HL-60 (cell line): ENCODE measurements at regions not wholly inside any gene's neighbourhood (a gene's known extent, or its start where the extent isn't known, plus 50 kb on each side); places are given as distances from the start of the nearest gene placed in this dataset.
A peak's percentile ranks its signal among the peaks of the same experiment; 100 is the strongest.

ENCODE experiments used
- DNase-seq, 2 experiments: peaks; one replicate each; pipeline ENCODE4 v3.0.0-alpha.2; 2010 to 2020; ENCODE audit warnings: low read depth in 1 of 2, low spot score in 1 of 2
- H3K27ac ChIP-seq: fragments of 250-450 bp; sonication (Bioruptor Pico); replicated peaks from 2 replicates; pipeline ENCODE4 v1.5.1; 2020; ENCODE audit warnings: mild to moderate bottlenecking, moderate library complexity
- H3K27me3 ChIP-seq: fragments of 250-450 bp; sonication (Bioruptor Pico); 2 replicates; pipeline ENCODE4 v1.5.1; 2021; ENCODE audit warnings: mild to moderate bottlenecking, moderate library complexity; ENCODE audit not compliant: insufficient read depth, poor library complexity, severe bottlenecking
- H3K4me3 ChIP-seq: replicated peaks from 2 replicates; pipeline ENCODE4 v1.5.1; 2011; ENCODE audit warnings: mild to moderate bottlenecking, control low read depth, low read length; ENCODE audit not compliant: insufficient read depth
- GABPA ChIP-seq: IDR thresholded peaks from 2 replicates; pipeline ENCODE4 v1.6.1; 2012; ENCODE audit warnings: low read depth
- POLR2AphosphoS5 ChIP-seq: IDR thresholded peaks from 2 replicates; pipeline ENCODE4 v1.6.1; 2012; ENCODE audit warnings: low read depth
- SPI1 ChIP-seq: IDR thresholded peaks from 2 replicates; pipeline ENCODE4 v1.6.1; 2012; ENCODE audit warnings: low read depth, mild to moderate bottlenecking, borderline replicate concordance
- TF ChIP-seq, protein P1 (sequence below): IDR thresholded peaks from 2 replicates; pipeline ENCODE4 v1.6.1; 2012; ENCODE audit warnings: low read depth; ENCODE audit not compliant: insufficient replicate concordance
- TF ChIP-seq, protein P2 (sequence below): IDR thresholded peaks from one replicate; pipeline ENCODE4 v1.5.1; 2011; ENCODE audit warnings: low read length, control low read depth, inconsistent platforms; ENCODE audit not compliant: insufficient read depth

DNA sequence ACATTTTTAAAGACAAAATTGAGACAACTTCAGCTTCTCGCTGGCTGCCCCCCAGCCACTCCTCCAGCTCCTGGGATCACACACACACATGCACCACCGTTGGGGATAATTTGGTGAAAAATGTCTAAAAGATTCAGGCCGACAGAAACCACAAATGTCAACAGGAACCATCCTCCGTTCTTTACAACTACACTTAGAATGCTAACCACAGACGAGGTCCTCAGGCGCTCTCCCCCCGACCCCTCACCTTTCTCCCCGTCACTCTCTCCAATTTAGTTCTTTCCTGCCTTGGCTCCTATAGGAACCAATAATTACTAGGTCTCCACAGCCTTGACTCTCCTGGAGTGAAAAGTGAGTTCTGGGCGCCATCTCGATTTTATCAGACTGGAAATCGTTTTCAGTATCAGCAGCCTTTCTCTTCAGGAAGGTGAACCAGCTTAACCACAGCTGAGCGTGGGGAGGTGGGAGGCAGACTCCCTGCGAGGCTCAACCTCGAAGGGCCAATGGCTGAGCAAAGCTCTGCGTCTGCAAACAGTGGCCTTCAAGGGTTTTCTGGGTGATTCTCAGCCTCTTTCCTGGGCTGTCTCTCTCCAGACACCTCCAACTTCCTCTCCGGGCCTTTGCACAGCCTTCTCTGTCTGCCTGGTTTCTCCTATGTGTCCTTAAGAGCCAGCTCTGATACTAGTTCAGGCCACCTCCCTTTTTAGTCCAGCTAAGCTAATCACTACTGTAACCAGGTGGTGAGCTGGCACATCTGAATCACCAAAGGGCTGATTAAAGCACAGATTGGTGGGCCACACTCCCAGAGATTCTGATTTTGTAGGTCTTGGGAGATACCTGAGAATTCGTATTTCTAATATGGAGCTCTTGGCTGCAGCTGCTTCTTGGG is 115.7 kb upstream of the COPS8 start:
- no peak for DNase-seq
- Histone ChIP-seq H3K27ac (no peak overlapping the region), H3K4me3 (no peak overlapping the region), H3K27me3 (no peaks in the 10 kb centered on the region)
- peak; percentile 17; the same call in 1 of the 2 replicates for TF ChIP-seq SPI1
- TF ChIP-seq, protein P1, sequence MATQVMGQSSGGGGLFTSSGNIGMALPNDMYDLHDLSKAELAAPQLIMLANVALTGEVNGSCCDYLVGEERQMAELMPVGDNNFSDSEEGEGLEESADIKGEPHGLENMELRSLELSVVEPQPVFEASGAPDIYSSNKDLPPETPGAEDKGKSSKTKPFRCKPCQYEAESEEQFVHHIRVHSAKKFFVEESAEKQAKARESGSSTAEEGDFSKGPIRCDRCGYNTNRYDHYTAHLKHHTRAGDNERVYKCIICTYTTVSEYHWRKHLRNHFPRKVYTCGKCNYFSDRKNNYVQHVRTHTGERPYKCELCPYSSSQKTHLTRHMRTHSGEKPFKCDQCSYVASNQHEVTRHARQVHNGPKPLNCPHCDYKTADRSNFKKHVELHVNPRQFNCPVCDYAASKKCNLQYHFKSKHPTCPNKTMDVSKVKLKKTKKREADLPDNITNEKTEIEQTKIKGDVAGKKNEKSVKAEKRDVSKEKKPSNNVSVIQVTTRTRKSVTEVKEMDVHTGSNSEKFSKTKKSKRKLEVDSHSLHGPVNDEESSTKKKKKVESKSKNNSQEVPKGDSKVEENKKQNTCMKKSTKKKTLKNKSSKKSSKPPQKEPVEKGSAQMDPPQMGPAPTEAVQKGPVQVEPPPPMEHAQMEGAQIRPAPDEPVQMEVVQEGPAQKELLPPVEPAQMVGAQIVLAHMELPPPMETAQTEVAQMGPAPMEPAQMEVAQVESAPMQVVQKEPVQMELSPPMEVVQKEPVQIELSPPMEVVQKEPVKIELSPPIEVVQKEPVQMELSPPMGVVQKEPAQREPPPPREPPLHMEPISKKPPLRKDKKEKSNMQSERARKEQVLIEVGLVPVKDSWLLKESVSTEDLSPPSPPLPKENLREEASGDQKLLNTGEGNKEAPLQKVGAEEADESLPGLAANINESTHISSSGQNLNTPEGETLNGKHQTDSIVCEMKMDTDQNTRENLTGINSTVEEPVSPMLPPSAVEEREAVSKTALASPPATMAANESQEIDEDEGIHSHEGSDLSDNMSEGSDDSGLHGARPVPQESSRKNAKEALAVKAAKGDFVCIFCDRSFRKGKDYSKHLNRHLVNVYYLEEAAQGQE: no peak

DNA sequence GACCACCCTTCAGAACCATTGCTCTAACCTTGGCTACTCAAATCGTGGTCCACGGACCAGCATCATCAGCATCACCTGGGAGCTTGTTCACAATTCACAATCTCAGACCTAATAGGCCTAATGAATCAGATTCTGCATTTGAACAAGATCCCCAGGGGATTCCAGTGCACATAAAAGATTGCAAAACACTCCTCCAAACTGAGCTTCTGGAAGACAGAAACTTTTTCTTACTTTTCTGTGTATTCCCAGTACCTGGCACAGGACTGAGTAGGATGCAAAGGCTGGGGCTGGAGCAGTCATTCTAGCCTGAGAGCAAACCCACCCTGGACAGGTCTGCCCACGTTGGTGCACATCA is 115.1 kb upstream of the COPS8 start:
- Histone ChIP-seq H3K4me3 (no peak overlapping the region), H3K27ac (no peak overlapping the region), H3K27me3 (no peaks in the 10 kb centered on the region)
- no peak for DNase-seq
- TF ChIP-seq GABPA: no peak
- TF ChIP-seq, protein P2, sequence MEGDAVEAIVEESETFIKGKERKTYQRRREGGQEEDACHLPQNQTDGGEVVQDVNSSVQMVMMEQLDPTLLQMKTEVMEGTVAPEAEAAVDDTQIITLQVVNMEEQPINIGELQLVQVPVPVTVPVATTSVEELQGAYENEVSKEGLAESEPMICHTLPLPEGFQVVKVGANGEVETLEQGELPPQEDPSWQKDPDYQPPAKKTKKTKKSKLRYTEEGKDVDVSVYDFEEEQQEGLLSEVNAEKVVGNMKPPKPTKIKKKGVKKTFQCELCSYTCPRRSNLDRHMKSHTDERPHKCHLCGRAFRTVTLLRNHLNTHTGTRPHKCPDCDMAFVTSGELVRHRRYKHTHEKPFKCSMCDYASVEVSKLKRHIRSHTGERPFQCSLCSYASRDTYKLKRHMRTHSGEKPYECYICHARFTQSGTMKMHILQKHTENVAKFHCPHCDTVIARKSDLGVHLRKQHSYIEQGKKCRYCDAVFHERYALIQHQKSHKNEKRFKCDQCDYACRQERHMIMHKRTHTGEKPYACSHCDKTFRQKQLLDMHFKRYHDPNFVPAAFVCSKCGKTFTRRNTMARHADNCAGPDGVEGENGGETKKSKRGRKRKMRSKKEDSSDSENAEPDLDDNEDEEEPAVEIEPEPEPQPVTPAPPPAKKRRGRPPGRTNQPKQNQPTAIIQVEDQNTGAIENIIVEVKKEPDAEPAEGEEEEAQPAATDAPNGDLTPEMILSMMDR: no peak
- TF ChIP-seq SPI1: no peak
- TF ChIP-seq POLR2AphosphoS5: no peak
- TF ChIP-seq, protein P1: no peak

DNA sequence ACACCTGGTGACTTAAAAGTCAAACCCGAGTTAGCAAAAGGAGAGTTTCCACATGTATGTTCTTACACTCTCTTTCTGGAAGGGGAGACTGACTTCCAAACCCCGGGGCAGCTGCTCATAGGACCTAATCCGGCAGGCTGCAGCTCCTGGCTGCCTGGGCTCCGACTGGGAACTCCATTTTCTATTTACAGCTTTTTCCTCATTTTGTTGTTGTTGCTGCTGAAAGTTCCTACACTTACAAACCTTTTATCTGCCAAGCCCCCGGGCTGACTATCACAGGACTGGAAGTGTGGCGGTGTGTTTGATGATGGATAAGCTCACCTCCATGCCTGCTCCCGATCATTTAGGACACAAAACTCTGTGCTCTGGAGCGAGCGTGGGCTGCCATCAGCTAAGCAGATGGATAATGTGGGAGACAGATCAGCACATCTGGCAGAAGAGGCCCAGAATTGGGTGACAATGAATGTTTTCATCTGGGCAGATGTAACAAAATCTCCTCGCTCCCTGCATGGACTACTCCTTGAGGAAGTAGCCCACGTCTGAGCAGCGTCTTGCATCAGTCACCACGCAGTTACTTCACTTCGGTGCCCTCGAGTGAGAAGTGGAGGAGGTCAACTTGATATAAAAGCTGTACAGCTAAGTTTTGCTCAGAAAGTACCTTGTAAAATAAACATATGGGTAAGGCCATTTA is 114.4 kb upstream of the COPS8 start:
- no peak for TF ChIP-seq POLR2AphosphoS5
- TF ChIP-seq, protein P1: no peak
- Histone ChIP-seq H3K27ac (no peak overlapping the region), H3K27me3 (no peaks in the 10 kb centered on the region), H3K4me3 (no peak overlapping the region)
- DNase-seq: peak; percentile 37 to 85

DNA sequence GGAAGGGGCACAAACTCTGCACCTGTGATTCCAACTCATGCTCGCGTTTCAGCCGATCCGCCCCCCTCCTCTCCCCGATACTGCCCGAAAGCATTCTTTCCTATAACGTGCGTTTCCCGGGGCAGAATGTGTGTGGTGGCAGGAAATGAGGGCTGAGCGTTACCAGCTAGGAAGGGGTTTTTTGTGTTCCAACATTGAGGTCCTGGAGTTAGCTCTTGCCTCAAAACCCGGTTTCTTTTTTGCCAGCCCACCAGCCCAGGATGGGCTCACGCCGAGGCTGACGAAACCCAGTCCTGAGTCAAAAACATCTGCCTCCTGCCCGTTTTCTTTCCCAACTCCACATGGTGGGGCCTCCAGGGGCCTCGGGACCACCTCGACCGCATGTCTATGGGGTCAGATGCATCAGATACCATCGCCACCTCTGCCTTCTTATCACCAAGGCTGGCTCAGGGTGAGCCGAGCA is 113.7 kb upstream of the COPS8 start:
- no peaks in the 10 kb centered on the region for H3K27me3 ChIP-seq
- H3K27ac ChIP-seq: no peak overlapping the region
- DNase-seq: no peak
- TF ChIP-seq SPI1: no peak
- no peak for TF ChIP-seq POLR2AphosphoS5
- no peak for TF ChIP-seq GABPA
- TF ChIP-seq, protein P2: no peak
- TF ChIP-seq, protein P1: no peak
- no peak overlapping the region for H3K4me3 ChIP-seq
